ENCODE measurements at regions not wholly inside any gene's neighbourhood (a gene's known extent, or its start where the extent isn't known, plus 50 kb on each side); places are given as distances from the start of the nearest gene placed in this dataset.
"Not testable (repeated sequence)": the region's sequence is repeated elsewhere in the genome, so short reads cannot be mapped to it uniquely, and the experiment has no call there.

- no peaks in the 10 kb centered on the region for H3K9me3 Mint-ChIP-seq
- no peaks in the 10 kb centered on the region for H3K36me3 Mint-ChIP-seq (ENCODE audit: low read depth)
- no peak overlapping the region for H3K27ac Mint-ChIP-seq
- H3K4me3 Mint-ChIP-seq, result no peak overlapping the region
- no peak for DNase-seq (ENCODE audit: low spot score)
- H3K27me3 Mint-ChIP-seq (ENCODE audit: low read depth), result peaks cover 16% of the 10 kb centered on the region
- H3K4me1 Mint-ChIP-seq (ENCODE audit: low read depth), result peaks cover 4% of the 10 kb centered on the region
These were observed 139.1 kb upstream of the MRPS22 start for GRCh38 chr3:139204728-139205127.

GRCh38 chr3:139213936-139214335 lies 129.9 kb upstream of the MRPS22 start:
- no peak overlapping the region for H3K27ac Mint-ChIP-seq
- H3K4me3 Mint-ChIP-seq, result no peak overlapping the region
- no peak for DNase-seq (ENCODE audit: low spot score)
- H3K4me1 Mint-ChIP-seq (ENCODE audit: low read depth), result no peaks in the 10 kb centered on the region
- H3K27me3 Mint-ChIP-seq (ENCODE audit: low read depth), result peaks cover 20% of the 10 kb centered on the region
- H3K9me3 Mint-ChIP-seq, result no peaks in the 10 kb centered on the region
- no peaks in the 10 kb centered on the region for H3K36me3 Mint-ChIP-seq (ENCODE audit: low read depth)

- Mint-ChIP-seq H3K4me3 (no peak overlapping the region), H3K36me3 (ENCODE audit: low read depth) (no peaks in the 10 kb centered on the region), H3K4me1 (ENCODE audit: low read depth) (no peaks in the 10 kb centered on the region), H3K9me3 (no peaks in the 10 kb centered on the region), H3K27me3 (ENCODE audit: low read depth) (peaks cover 23% of the 10 kb centered on the region), H3K27ac (no peak overlapping the region)
- DNase-seq (ENCODE audit: low spot score), result no peak
These were observed 126.9 kb upstream of the MRPS22 start for GRCh38 chr3:139216958-139217357.

- Mint-ChIP-seq H3K36me3 (ENCODE audit: low read depth) (no peaks in the 10 kb centered on the region), H3K27ac (no peak overlapping the region), H3K4me1 (ENCODE audit: low read depth) (no peaks in the 10 kb centered on the region), H3K4me3 (no peak overlapping the region), H3K27me3 (ENCODE audit: low read depth) (peaks cover 23% of the 10 kb centered on the region), H3K9me3 (no peaks in the 10 kb centered on the region)
- no peak for DNase-seq (ENCODE audit: low spot score)
These were observed 126.2 kb upstream of the MRPS22 start for GRCh38 chr3:139217633-139218032.

GRCh38 chr3:139218046-139218445 lies 125.8 kb upstream of the MRPS22 start:
- Mint-ChIP-seq H3K27me3 (ENCODE audit: low read depth) (peaks cover 23% of the 10 kb centered on the region), H3K4me1 (ENCODE audit: low read depth) (no peaks in the 10 kb centered on the region), H3K27ac (no peak overlapping the region), H3K36me3 (ENCODE audit: low read depth) (no peaks in the 10 kb centered on the region), H3K9me3 (no peaks in the 10 kb centered on the region), H3K4me3 (no peak overlapping the region)
- no peak for DNase-seq (ENCODE audit: low spot score)

GRCh38 chr3:139219463-139219862 lies 124.4 kb upstream of the MRPS22 start:
- Mint-ChIP-seq H3K4me3 (no peak overlapping the region), H3K9me3 (no peaks in the 10 kb centered on the region), H3K4me1 (ENCODE audit: low read depth) (peaks cover 1% of the 10 kb centered on the region), H3K27ac (no peak overlapping the region), H3K36me3 (ENCODE audit: low read depth) (no peaks in the 10 kb centered on the region), H3K27me3 (ENCODE audit: low read depth) (peaks cover 18% of the 10 kb centered on the region)
- no peak for DNase-seq (ENCODE audit: low spot score)

- no peaks in the 10 kb centered on the region for H3K9me3 Mint-ChIP-seq
- H3K27ac Mint-ChIP-seq, result no peak overlapping the region
- H3K27me3 Mint-ChIP-seq (ENCODE audit: low read depth), result peaks cover 8% of the 10 kb centered on the region
- DNase-seq (ENCODE audit: low spot score), result no peak
- H3K4me1 Mint-ChIP-seq (ENCODE audit: low read depth), result peaks cover 1% of the 10 kb centered on the region
- no peak overlapping the region for H3K4me3 Mint-ChIP-seq
- H3K36me3 Mint-ChIP-seq (ENCODE audit: low read depth), result no peaks in the 10 kb centered on the region
These were observed 121.6 kb upstream of the MRPS22 start for GRCh38 chr3:139222100-139222657.

GRCh38 chr3:139225548-139225947 lies 118.3 kb upstream of the MRPS22 start:
- no peak for DNase-seq (ENCODE audit: low spot score)
- Mint-ChIP-seq H3K27me3 (ENCODE audit: low read depth) (peaks cover 3% of the 10 kb centered on the region), H3K36me3 (ENCODE audit: low read depth) (no peaks in the 10 kb centered on the region), H3K9me3 (no peaks in the 10 kb centered on the region), H3K4me3 (no peak overlapping the region), H3K27ac (no peak overlapping the region), H3K4me1 (ENCODE audit: low read depth) (peaks cover 1% of the 10 kb centered on the region)

GRCh38 chr3:139226731-139227130 lies 117.1 kb upstream of the MRPS22 start:
- no peaks in the 10 kb centered on the region for H3K36me3 Mint-ChIP-seq (ENCODE audit: low read depth)
- DNase-seq (ENCODE audit: low spot score), result no peak
- no peak overlapping the region for H3K4me3 Mint-ChIP-seq
- H3K27ac Mint-ChIP-seq, result no peak overlapping the region
- H3K4me1 Mint-ChIP-seq (ENCODE audit: low read depth), result peaks cover 1% of the 10 kb centered on the region
- no peaks in the 10 kb centered on the region for H3K9me3 Mint-ChIP-seq
- H3K27me3 Mint-ChIP-seq (ENCODE audit: low read depth), result peaks cover 3% of the 10 kb centered on the region

- H3K27ac Mint-ChIP-seq, result no peak overlapping the region
- no peak for DNase-seq (ENCODE audit: low spot score)
- peaks cover 3% of the 10 kb centered on the region for H3K27me3 Mint-ChIP-seq (ENCODE audit: low read depth)
- H3K4me3 Mint-ChIP-seq, result no peak overlapping the region
- no peaks in the 10 kb centered on the region for H3K36me3 Mint-ChIP-seq (ENCODE audit: low read depth)
- no peaks in the 10 kb centered on the region for H3K9me3 Mint-ChIP-seq
- H3K4me1 Mint-ChIP-seq (ENCODE audit: low read depth), result peaks cover 1% of the 10 kb centered on the region
These were observed 116.7 kb upstream of the MRPS22 start for GRCh38 chr3:139227165-139227564.

- DNase-seq (ENCODE audit: low spot score), result no peak
- no peaks in the 10 kb centered on the region for H3K36me3 Mint-ChIP-seq (ENCODE audit: low read depth)
- H3K9me3 Mint-ChIP-seq, result no peaks in the 10 kb centered on the region
- no peak overlapping the region for H3K27ac Mint-ChIP-seq
- H3K4me1 Mint-ChIP-seq (ENCODE audit: low read depth), result peaks cover 1% of the 10 kb centered on the region
- peaks cover 3% of the 10 kb centered on the region for H3K27me3 Mint-ChIP-seq (ENCODE audit: low read depth)
- H3K4me3 Mint-ChIP-seq, result no peak overlapping the region
These were observed 116.0 kb upstream of the MRPS22 start for GRCh38 chr3:139227827-139228226.

- no peak overlapping the region for H3K4me3 Mint-ChIP-seq
- peaks cover 6% of the 10 kb centered on the region for H3K27me3 Mint-ChIP-seq (ENCODE audit: low read depth)
- H3K9me3 Mint-ChIP-seq, result no peaks in the 10 kb centered on the region
- no peak for DNase-seq (ENCODE audit: low spot score)
- no peaks in the 10 kb centered on the region for H3K36me3 Mint-ChIP-seq (ENCODE audit: low read depth)
- no peak overlapping the region for H3K27ac Mint-ChIP-seq
- H3K4me1 Mint-ChIP-seq (ENCODE audit: low read depth), result no peaks in the 10 kb centered on the region
These were observed 113.4 kb upstream of the MRPS22 start for GRCh38 chr3:139230391-139230790.

GRCh38 chr3:139231555-139232281 lies 112.1 kb upstream of the MRPS22 start:
- DNase-seq (ENCODE audit: low spot score), result no peak
- Mint-ChIP-seq H3K4me3 (no peak overlapping the region), H3K36me3 (ENCODE audit: low read depth) (no peaks in the 10 kb centered on the region), H3K27ac (no peak overlapping the region), H3K4me1 (ENCODE audit: low read depth) (no peaks in the 10 kb centered on the region), H3K27me3 (ENCODE audit: low read depth) (peaks cover 11% of the 10 kb centered on the region), H3K9me3 (no peaks in the 10 kb centered on the region)

- H3K4me1 Mint-ChIP-seq (ENCODE audit: low read depth); H3K4me3 Mint-ChIP-seq; H3K36me3 Mint-ChIP-seq (ENCODE audit: low read depth); H3K27ac Mint-ChIP-seq; DNase-seq (ENCODE audit: low spot score); H3K9me3 Mint-ChIP-seq: not testable (repeated sequence)
- peaks cover 17% of the 10 kb centered on the region for H3K27me3 Mint-ChIP-seq (ENCODE audit: low read depth)
These were observed 111.5 kb upstream of the MRPS22 start for GRCh38 chr3:139232341-139232740.

GRCh38 chr3:139234491-139234890 lies 109.3 kb upstream of the MRPS22 start:
- no peaks in the 10 kb centered on the region for H3K4me1 Mint-ChIP-seq (ENCODE audit: low read depth)
- H3K27me3 Mint-ChIP-seq (ENCODE audit: low read depth), result peaks cover 32% of the 10 kb centered on the region
- H3K9me3 Mint-ChIP-seq, result no peaks in the 10 kb centered on the region
- DNase-seq (ENCODE audit: low spot score), result no peak
- H3K36me3 Mint-ChIP-seq (ENCODE audit: low read depth), result no peaks in the 10 kb centered on the region
- H3K27ac Mint-ChIP-seq, result no peak overlapping the region
- H3K4me3 Mint-ChIP-seq, result no peak overlapping the region
